Stomach (tissue), 4 donors: ENCODE measurements at regions not wholly inside any gene's neighbourhood (a gene's known extent, or its start where the extent isn't known, plus 50 kb on each side); places are given as distances from the start of the nearest gene placed in this dataset.

Experiments used
- EP300 ChIP-seq: sonication (generic); formaldehyde crosslinking; IDR thresholded peaks from one replicate; pipeline ENCODE4 v1.6.1; 2017; ENCODE audit warnings: antibody characterized with exemption
- POLR2A ChIP-seq, 4 donors: fragments of 450-650 bp; IDR thresholded peaks; one replicate each; pipeline ENCODE4 v1.6.1; 2016; ENCODE audit warnings: antibody characterized with exemption in 4 of 4, control low read depth in 2 of 4, mild to moderate bottlenecking in 1 of 4, moderate library complexity in 1 of 4
- POLR2AphosphoS5 ChIP-seq, 3 donors: sonication (generic); formaldehyde crosslinking; IDR thresholded peaks; one replicate each; pipeline ENCODE4 v1.6.1; 2016; ENCODE audit warnings: antibody characterized with exemption in 3 of 3
- TF ChIP-seq, protein P1 (sequence below), 7 experiments: fragments of 450-650 bp in 4 of 7; fragments of 200-600 bp in 3 of 7; sonication (generic) in 3 of 7; IDR thresholded peaks; one replicate each; pipeline ENCODE4 v1.5.1; 2016 to 2019; ENCODE audit warnings: antibody characterized with exemption in 7 of 7, control low read depth in 2 of 7, mild to moderate bottlenecking in 1 of 7

DNA sequence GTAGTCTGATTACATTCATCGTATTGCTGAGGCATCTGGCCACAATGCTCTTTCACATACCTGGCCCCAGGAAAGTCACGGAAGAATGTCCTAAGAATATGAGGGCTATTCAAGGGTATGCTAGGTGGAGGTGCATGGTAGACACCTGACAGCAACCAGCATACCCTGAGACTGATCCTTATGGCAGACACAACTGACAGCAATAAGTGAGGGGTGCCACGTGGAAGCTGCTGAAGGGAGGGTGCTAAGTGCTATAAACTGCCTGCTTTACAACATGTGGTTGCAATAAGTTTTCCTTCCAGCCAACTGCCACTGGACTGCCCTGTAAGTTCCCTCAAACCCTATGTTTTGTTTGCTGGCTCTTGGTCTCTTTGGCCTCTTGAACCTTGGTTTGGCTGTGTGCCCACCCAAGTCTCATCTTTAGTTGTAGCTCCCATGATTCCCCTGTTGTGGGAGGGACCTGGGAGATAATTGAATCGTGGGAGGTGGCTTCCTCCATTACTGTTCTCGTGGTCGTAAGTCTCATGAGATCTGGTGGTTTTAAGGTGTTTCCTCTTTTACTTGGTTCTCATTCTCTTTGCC lies 201.3 kb upstream of the MOCS1 start:
- TF ChIP-seq POLR2A (IDR thresholded peaks at IDR 0.05) (no peak), POLR2AphosphoS5 (IDR thresholded peaks at IDR 0.05) (no peak), EP300 (no peak)
- TF ChIP-seq, protein P1, sequence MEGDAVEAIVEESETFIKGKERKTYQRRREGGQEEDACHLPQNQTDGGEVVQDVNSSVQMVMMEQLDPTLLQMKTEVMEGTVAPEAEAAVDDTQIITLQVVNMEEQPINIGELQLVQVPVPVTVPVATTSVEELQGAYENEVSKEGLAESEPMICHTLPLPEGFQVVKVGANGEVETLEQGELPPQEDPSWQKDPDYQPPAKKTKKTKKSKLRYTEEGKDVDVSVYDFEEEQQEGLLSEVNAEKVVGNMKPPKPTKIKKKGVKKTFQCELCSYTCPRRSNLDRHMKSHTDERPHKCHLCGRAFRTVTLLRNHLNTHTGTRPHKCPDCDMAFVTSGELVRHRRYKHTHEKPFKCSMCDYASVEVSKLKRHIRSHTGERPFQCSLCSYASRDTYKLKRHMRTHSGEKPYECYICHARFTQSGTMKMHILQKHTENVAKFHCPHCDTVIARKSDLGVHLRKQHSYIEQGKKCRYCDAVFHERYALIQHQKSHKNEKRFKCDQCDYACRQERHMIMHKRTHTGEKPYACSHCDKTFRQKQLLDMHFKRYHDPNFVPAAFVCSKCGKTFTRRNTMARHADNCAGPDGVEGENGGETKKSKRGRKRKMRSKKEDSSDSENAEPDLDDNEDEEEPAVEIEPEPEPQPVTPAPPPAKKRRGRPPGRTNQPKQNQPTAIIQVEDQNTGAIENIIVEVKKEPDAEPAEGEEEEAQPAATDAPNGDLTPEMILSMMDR (IDR thresholded peaks at IDR 0.05) = no peak
